GM18861 (cell line): ENCODE measurements at regions not wholly inside any gene's neighbourhood (a gene's known extent, or its start where the extent isn't known, plus 50 kb on each side); places are given as distances from the start of the nearest gene placed in this dataset.

Experiments used
- ATAC-seq: cut with Tn5 transposase; IDR thresholded peaks from one replicate; pipeline ENCODE4 v1.9.1; 2021; ENCODE audit not compliant: unreplicated experiment

DNA sequence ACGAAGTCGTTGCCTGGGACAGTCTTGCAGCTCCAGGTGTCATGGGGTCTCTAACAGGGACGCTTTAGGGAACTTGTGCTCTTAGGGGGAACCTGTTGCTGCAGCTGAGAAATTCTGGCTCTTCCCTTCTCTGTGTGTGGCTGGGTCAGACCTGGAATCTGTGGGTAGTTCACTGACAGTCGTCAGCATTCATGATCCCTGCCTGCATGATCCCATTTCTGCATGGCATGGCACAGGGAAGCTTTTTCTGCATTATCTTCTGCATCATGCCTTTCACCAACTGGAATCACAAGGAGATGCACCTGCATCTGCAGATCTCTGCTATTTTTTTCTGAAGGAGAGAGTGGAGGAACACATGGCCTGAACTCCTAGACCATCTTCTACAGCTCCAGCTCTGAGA lies 85.6 kb downstream of the SOX9 start:
- no peak for ATAC-seq

DNA sequence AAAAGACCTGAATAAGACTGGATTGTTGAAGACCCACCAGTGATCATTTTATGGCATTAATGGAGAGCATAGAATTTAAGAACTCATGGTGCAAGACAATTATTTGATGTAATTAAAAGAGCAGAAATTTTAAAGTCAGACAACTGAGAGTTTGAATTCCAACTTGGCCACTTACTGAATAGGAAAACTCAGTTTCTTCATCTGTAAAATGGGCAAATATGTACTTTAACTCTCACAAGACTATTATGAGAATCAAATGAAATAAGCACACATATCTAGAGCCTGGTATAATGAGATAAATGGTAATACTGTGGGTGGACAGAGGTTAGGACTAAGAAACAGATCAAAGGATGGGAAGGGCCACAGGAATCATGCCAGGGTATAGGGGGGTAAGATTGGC lies 88.0 kb downstream of the SOX9 start:
- ATAC-seq: no peak

DNA sequence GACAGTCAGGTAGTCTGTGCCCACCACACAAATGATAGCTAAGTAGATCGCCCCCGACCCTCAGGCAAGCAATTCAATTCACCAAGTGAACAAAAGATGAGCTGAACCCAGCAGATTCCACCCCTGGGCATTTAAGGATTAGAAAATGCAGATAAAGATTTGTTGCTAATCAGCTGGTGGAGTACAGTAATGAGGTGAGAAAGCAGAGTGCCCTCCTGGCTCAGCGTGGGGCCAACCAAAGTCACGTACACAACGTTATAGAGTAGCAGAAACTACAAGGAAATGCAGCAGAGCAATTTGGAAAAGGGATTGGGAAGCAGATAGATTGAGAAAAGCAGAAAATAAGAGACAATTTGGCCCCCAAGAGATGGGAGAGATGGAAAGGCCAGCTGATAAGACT lies 91.2 kb downstream of the SOX9 start:
- no peak for ATAC-seq

DNA sequence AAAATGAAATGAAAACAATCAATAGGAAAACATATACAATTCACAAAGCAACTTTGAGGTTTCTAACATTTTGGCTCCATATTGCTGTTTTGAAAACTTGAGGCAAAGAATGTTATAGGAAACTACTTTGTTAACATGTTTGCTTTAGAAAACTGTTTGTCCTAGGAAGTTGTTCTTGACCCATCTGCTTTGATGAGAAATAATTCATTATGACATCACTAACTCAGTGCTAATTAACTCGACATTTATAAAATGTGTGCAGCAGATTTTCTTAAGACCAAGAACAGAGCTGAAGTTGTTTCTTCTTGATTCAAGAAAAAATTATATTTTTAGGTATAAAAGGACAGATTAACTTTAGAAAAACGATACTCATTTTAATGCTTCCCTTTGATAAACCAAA lies 94.7 kb downstream of the SOX9 start:
- ATAC-seq: no peak

DNA sequence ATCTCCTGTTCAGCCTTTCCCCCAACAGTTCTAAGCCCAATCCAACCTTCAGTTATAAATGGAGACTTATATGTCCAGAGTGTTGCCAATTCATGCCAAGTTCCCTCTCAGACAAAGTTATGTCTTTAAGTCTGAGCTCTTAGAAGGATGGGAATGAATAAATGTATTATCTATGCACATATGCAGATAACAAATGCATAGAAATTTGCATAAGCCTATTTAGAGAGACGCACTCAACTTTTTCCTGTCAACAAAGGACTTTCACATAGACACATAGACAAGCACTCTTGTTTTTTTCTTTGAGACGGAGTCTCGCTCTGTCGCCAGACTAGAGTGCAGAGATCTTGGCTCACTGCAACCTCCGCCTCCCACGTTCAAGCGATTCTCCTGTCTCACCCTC lies 95.1 kb downstream of the SOX9 start:
- ATAC-seq: no peak

DNA sequence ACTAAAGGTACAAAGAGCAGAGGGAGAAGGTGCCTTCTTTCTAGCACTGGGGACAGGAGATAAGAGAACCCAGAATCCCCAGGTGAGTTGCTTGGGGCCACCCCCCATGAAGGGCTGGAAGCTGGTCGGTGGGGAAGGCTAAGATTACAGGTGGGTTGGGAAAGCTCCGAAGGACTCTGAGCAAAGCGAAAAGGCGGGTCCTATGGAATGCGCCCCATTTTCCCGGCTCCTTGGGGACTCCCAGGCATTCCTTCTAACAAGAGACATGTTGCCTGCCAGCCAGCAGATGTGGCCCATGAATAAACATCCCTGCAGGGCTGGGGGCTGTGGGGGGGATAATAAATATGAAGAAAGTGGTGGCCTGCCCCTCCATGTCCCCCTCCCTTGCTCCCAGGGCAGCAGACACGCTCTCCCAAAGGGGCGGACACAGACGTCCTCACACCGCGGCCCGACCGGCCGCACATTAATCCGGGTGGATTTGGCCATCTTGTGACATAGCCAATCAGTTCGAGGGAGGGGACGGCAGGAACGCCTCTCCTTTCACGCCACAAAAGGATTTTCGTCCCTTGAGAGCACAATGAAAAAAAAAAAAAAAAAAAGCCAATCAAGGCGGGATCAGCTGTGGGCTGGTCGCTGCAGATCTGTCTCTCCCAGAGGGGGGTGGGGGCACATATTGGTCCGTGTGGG lies 98.5 kb downstream of the SOX9 start:
- no peak for ATAC-seq

DNA sequence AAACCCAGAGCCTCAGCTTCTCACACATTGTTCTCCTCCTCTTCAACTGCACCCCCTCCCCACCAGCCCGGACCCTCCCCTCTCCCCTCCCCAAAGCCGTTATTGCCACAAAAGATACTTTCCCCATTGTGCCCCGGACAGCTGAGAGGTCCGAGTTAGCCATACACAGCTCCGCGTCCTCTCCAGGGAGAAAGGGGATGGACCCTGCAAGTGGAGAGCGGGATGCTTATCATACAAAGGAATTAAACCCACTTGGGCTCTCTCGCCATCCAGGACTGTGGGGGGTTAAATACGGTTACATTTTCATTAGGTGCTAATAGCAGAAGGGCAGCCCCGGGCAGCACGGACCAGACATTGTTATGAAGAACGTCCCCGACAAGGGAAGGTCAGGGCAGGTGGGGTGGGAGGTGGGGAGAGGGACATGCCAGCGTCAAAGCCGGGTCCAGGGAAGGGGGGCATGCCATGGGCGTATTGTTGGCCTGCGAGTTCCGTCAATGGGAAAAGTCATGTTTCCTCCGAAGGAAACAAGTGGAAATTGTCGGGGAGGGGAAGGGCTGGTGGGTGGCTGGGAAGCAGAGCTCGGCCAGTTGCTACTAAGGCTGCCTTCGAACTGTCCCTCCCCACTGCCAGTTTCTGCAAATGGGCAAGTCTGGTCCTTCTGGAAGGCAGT lies 99.1 kb downstream of the SOX9 start:
- ATAC-seq: no peak

DNA sequence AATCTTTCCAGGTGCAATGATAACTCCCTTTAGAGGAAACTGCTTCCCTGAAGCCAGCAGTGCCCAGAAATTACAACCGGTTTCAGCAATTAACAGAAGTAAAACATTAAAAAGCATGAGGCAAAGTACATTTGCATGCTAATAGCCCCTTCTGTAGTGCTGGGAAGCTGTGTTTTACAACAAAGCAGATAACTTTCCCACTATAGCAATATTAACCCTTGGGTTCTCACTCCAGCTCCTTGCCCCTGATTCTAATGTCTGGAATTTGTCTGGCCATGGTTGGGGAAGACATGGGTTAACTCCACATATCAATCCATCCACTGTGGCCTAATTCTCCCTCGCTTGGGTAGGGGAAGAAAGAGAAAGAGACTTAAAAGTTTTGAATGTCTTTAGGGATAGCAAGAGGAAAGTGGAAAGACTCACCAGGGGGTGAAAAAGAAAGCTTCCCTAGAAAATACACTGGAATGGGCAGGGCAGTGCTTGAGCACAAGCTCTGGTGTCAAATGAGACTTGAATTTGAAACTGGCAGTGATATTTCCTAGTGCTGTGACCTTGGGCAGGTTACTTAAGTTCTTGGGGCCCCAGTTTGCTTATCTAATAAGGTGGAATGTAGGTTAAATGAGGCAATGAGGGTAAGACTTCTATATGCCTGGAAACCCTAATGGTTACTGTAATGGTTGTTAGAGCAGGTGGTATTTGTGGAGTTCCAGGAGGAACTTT lies 102.0 kb downstream of the SOX9 start:
- no peak for ATAC-seq

DNA sequence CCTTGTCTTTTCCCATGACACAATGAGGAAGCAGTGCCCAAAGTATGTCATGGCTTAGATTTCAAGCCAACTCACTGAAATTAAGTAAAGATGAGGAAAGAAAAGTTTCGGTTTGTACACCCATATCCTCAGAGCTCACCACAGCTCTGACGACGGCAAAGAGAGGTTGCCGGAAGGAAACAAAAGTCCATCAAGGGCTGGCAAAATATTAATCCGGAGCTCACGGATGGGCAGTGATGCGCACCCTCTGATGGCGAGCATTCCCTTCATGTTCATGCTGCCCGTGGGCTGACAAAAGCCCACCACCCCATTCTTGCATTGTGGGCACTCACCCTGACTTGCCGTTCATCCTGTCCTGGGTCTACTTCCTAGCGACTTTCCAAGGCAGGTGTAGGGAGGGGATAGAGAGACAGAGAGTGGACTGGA lies 103.1 kb downstream of the SOX9 start:
- no peak for ATAC-seq

DNA sequence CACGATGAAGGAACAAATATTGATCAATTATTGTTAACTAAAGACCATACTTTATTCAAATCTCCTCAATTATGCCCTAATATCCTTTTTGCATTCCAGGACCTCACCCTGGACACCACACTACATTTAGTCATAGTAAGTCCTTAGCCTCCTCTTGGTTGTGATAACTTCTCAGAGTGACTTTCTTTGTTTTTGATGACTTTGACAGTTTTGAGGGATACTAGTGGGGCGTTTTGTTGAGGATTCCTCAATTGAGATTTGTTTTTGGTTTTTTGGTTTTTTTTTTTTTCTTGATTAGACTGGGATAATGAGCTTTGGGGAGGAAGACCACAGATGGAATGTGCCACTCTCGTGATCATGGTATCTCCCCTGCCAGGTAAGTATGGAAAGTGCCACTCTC lies 105.5 kb downstream of the SOX9 start:
- ATAC-seq: no peak

DNA sequence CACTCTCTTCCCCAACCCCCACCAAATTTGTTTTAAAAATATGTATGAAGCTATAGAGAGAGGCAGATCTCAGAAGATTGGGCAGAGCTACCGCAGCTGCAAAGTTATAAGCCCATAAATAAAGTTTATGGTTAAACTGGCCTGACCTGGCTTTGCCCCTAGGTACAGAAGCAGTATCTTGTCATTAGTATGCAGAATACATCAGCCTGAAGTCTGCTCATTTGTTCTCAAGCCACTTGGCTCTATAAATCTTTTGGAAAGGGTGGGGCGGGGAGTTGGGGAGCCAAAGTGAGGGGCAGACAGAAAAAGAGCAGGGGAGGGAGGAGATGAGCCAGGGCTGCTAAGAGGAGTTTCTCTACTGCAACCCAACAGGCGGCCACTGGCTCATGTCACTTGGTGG lies 113.2 kb downstream of the SOX9 start:
- no peak for ATAC-seq

DNA sequence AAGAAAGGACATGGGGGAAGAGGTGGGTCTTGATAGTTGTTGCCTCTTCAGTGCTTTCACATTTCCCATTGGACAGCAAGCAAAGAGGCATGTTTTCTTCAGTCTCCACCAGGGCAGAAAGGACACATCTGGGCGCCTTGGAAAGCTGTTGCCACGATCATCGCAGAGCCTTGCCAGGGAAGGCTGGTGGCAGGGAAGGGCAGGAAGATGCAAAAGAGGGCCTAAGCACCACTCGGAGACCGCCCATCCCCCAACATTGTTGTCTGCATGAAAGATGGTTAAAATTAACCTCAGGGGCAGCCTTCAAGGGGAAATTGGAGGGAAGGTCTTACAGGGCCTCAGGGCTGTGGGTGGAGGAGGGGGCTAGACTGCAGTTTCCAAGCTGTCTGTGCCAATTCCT lies 114.2 kb downstream of the SOX9 start:
- no peak for ATAC-seq

DNA sequence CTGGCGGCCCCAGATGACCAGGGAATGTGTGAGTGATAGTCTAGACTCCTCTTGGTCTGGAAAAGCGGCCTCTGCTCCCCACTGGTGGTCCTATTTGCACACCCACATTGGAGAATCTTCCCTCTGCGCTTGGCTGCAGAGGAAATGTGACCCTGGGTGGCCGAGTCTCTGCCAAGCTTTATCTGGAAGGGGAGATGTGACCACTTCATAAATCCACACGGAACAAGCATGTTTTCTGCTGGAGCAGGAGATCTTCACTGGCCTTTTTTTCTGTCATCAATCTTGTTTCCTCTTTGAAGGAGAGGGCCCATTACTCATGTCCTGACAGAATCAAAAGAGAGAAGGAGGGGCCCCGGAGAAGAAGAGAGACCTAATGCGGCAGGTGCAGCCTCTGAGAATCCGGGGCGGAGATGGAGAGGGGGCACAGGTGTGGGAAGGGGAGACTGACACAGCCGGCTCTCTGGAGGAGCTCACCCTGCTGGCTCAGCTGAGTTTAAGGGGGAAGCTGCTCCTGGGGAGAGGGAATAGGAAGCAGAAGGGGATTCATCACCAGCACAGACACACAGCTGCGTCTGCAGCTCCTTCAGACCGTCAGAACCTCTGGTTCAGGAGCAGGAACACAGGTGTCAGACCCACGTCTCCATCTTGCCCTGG lies 116.3 kb downstream of the SOX9 start:
- ATAC-seq: no peak

DNA sequence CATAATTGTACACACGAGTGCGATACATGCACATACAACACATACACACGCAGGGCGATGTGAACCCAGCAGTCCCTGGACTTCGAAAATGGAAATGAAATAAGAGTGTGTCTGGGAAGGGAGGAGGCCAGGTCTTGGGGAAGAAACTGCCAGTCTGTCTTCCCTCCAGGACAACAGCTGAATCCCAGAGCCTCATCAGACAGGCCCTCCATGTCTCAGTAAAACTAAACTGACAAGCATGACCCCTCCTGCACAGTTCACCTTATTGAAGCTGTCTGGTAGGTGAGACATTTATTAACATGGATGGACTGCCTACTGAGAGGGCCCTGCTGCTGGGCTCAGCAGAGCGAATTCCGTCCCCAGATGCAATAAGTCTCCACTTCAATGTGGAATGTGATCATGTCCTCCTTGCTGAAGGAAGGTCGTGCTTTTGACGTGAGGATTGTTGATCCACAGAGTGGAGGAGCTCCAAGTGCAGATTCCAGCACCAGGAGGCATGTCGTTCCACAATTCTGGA lies 117.4 kb downstream of the SOX9 start:
- no peak for ATAC-seq

DNA sequence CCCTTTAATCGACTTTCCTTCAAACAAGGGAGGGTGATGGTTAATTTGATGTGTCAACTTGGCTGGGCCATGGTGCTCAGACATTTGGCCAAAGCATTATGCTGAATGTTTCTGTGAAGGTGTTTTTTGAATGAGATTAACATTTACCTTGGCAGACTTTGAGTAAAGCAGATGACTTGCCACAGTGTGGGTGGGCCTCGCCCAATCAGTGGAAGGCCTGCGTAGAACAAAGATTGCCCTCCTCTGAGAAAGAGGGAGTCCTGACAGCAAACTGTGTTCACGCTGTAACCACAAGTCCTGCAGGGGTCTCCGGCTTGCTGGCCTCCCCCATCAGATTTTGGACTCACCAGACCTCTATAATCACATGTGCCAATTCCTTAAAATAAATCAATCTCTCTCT lies 118.7 kb downstream of the SOX9 start:
- ATAC-seq: no peak

DNA sequence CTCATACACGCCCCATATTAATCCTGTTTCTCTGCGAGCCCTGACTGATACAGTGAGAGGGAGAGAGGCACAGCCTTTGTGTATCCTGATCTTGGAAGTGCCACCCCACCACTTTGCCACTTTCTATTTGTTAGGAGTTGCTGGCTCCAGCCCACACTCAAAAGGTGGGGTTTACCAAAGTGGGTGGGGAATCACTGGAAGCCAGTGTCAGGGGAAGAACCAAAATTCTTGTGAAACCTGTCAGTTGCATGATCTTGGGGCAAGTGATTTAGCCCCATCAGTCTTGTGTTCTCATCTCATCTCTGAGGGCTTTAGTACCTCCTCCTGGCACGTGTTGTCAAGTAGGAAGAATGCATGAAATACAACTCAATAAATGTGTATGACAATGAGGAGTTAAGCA lies 119.5 kb downstream of the SOX9 start:
- ATAC-seq: no peak

DNA sequence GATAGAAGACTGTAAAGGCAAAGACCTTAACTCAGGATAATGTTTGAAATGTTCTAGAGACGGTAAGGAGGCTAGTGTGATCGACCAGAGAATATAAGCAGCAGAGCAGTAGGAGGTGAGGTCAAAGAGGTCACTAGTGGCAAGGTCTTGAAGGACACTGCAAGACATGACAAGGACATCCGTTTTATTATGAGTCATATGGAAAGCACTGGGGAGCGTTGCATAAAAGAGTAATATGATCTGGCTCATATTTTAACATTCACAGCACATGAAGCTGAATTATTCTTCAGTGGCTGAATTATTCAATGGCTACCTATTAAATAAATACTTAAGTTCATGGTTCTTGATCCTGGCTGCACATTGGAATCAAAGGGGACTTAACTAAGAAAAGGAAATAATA lies 123.7 kb downstream of the SOX9 start:
- ATAC-seq: no peak

DNA sequence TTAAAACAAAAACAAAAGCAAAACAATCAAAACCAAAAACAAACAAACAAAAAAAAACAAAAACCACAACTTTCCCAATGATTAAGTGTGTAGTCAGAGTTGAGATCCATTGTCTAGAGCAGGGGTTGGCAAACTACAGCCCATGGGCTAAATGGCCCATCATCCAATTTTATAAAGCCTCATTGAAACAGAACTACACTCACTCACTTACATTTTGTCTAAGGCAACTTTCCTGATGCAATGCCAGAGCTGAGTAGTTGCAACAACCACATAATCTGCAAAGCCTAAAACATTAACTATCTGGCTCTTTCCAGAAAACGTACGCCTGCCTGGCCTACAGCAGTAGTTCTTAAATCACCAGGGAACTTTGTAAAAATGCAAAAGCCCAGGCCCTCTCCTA lies 124.1 kb downstream of the SOX9 start:
- no peak for ATAC-seq

DNA sequence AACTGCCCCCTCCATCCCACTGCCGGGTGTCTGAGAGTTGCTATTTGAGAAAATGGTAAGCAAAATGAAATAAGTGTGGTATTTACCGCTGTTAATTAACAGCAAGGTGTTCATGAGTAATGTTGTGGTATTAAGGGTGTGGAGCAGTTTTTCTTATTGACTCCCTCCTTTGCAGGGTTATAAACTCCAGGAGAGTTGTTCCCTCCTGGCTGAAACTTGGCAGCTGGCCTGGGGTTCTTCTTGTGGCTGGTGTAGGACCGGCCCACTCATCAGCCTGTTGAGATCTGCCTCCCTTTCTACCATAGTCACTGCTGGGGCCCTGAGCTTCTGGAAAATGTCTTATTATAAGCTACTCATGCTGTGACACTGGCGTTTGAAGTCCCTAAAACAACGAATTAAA lies 128.6 kb downstream of the SOX9 start:
- ATAC-seq: no peak

DNA sequence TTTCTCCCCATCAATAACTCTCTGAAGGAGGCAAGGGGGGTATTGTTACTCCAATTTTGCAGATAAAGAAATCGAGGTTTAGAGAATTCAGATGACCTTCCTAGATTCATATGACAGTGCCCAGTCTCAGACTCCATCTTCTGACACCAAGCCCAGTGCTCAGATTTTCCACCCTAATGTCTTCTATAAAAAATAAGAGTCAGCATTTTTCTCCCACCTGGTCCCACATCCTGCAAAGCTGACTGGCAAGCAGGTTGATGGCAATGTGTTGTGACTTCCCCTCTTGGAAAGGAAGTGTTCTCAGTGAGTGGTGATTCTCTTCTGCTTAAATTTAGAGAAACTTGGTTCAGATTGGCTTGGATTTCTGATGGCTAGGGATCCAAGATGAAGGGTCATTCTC lies 129.4 kb downstream of the SOX9 start:
- ATAC-seq: no peak

DNA sequence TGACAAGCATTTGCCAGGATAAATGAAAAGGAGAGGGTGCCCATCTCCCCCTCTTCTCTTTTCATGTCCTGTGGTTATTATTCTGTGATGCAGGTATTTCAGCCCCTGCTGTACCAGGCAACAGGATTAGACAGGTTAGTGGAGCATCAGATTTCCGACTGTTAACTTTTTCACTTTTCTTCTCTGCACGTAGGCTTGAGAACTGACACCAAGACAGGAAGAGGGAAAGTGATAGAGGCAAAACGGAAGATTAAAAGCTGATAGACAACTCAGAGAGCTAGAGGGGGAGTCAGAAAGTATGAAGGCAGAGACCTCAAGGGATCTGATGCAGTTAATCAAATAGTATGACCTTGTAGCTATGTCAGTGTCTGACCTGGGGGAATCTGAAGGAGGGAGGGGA lies 132.8 kb downstream of the SOX9 start:
- no peak for ATAC-seq
